ENCODE measurements at regions not wholly inside any gene's neighbourhood (a gene's known extent, or its start where the extent isn't known, plus 50 kb on each side); places are given as distances from the start of the nearest gene placed in this dataset.

DNA sequence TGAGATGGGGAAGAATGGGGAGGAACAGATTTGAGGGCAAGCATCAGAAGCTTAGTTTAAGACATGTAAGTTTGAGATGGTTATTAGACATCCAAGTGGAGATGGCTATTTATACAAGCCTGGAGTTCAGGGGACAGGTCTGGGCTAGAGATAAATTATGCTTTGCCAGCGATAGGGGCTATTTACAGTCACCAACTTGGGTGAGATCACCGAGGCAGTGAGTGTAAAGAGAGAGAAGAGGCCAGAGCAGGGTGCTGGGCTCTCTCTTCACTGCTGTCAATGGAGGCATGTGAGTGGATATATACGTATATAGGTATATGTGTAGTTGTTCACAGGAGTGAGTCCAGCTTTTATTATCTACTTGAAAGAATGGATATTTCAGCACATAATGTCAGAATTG lies 81.0 kb downstream of the QPCT start:
- no peak for DNase-seq (ENCODE audit: low read depth in 3 of 3)

DNA sequence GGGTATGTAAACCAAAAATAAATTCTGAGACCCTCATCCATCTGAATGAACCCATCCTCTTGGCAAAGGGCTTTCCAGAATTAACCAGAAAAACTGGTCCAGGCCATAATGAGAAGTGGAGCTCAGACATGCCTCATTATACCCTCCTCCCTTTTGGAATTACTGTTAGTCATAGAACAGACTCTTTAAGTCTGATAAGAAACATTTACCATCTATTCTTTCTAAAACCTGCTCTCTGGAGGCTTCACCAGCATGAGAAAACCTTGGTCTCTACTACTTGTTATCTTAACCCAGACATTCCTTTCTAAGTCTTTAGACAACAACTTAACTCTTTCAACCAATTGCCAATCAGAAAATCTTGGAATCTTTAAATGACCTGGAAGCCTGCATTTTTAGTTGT lies 82.8 kb downstream of the QPCT start:
- no peak for DNase-seq (ENCODE audit: low read depth in 3 of 3)

DNA sequence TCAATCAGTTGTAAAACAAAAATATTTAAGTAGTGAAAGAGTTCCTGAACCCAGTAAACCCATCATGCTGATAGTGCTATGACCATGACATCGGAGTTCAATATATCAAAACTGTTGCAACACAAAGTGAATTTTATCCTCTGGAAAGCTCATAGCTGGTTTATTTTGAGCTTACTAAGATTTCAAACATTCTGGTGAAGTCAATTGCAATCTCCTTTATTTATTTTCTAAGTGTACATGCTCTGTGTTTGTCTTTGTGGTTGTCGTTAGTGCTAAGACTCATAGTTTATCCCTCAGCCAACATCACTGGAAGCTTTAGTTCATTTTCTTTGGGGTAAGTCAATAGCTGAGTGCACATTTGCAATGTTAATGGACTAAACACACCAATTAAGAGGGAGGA lies 91.9 kb downstream of the QPCT start:
- no peak for DNase-seq (ENCODE audit: low read depth in 3 of 3)

DNA sequence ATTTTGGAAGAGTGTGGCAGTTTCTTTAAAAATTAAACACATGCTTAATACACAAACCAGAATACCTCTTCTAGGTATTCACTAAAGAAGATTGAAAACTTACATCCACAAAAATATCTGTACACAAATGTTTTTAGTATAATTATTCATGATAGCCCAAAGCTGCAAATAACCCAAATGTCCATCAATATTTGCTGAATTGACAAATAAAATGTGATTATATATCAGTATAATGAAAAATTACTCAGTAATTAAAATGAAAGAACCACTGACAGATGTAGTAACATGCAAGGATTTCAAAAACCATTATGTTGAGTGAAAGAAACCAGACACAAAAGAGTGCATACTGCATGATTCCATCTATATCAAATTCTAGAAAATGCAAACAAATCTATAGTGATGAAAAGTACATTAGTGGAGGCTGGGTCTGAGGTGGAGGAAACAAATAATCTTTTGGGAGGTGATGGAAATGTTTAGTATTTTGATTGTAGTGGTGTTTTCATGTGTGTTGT lies 94.8 kb downstream of the QPCT start:
- DNase-seq (ENCODE audit: low read depth in 3 of 3) = no peak

DNA sequence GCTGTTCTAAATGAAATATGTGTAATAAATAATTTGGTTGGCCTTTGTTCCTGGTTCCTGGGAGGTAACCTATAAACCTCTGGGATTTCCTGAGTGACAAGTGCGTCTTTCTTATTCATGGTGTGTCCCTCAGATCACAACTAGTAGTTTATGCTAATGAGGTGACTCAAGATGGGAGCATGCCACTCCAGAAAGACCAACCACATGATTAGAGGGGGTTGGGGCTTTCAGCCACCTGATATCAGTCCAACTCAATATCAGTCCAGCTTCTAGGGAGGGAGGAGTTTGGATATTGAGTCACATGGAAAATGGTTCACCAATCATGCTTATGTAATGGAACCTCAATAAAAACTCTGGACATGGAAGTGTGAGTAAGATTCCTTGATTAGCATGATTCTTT lies 96.6 kb downstream of the QPCT start:
- no peak for DNase-seq (ENCODE audit: low read depth in 3 of 3)

DNA sequence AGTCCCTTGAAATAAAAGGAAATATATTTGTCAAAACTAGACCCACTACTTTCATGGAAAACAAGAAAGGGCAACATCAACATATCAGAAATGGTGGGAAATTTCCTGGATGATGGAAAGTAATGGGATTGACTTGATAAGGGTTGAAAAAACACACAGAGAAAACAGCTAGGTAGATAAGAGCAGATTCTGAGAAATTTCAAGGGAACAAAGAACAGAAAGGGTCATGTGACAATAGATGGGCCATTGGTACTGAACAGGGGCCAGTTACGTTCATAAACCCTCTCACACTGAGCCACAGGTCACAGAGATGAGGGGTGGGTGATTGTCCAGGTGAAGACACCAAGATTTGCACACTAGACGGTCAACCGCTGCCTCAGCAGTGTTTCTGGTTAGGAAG lies 98.7 kb downstream of the QPCT start:
- no peak for DNase-seq (ENCODE audit: low read depth in 3 of 3)

DNA sequence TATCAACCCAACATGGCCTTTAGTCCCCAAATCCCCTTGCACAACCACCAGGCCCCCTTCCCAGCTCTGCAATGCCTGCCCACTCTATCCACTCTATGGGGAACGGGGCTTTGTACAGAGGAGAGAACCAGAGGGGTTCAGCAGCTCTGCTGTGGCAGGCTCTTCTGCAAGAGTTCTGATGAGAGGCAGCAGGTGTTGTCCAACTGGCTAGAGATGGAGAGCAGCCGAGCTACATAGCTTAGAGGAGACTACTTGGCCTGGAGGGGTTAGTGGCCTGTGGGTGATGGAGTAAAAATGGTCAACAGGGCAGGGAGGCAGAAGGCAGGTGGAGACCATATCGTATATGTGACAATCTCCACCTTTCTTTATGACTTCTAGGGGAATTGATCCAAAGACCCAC lies 103.0 kb downstream of the QPCT start:
- no peak for DNase-seq (ENCODE audit: low read depth in 3 of 3)

DNA sequence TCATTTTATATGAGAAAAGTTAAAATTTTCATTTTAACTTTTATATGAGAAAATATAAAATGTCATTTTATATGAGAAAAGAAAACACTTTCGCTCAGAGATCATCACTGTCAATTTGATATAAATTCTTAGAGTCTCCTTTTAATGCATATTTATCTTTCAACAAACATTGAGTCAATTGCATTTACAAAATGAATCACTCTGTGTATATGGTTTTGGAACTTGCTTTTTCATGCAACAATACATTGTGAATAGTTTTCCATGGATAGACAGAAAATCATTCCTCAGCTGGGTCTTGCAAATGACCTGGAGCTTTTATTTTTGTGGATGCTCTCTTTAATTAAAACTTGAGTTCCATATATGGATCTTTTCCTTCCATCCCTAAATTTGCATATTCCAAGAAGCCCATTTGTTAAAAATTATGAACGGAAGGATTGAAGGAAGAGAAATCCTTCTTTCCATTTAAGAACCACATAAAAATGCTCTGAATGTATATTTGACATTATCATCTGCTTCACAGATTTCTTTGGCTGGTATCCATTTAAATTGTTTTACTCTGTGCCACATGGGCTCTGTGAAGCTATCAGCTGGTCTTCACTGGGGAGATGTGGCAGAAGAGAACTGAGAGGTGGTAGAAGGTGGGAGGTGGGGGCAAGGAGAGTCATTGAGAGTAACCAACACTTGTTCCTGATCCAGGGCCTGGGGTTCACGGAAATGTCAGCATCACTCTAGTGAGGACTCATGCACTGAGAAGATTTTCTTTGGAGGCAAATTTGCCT lies 104.1 kb downstream of the QPCT start:
- DNase-seq (ENCODE audit: low read depth in 3 of 3) = no peak

DNA sequence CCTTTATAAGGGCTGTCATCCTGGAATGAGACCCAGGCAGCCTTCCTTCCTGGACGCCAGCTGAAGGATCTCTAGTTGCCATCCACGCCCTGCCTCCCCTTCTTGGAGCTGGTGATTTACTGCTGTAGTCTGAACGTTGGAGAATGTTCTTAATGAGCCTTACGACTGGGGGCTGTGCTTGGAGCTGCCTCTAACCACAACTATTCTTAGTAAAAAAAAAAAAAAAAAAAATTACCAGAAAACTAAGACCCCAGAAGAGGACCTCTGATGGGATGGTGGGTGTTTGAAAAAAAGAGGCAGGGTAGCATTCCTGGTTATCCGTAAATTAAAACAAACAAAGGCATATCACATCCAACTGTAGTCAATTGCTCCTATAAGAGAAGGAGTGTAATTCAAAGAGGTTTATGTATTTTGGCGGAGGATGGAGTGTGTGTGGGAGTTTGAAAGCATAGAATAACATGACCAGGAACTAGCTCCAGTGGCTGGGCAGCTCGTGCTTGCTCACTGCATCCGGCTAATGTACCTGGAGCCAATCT lies 105.4 kb downstream of the QPCT start:
- no peak for DNase-seq (ENCODE audit: low read depth in 3 of 3)

DNA sequence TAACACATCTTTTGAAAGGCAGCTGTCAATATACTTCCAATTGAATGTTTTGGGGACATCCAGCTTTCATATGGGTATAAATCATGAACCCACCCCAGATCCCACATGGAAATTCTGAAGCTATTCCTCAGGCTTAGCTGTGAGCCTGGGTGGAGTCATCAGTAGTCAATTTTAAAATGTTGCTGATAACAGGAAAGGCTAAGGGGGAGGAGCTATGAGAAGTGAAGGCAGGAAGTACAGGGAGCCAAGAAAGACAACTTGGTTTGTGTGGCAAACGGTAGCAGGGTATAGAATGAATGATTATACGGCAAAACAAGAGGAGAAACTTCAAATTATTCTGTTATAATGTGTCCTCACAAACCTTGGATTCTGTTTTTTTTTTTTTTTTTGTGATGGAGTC lies 108.6 kb downstream of the QPCT start:
- DNase-seq (ENCODE audit: low read depth in 3 of 3) = no peak

DNA sequence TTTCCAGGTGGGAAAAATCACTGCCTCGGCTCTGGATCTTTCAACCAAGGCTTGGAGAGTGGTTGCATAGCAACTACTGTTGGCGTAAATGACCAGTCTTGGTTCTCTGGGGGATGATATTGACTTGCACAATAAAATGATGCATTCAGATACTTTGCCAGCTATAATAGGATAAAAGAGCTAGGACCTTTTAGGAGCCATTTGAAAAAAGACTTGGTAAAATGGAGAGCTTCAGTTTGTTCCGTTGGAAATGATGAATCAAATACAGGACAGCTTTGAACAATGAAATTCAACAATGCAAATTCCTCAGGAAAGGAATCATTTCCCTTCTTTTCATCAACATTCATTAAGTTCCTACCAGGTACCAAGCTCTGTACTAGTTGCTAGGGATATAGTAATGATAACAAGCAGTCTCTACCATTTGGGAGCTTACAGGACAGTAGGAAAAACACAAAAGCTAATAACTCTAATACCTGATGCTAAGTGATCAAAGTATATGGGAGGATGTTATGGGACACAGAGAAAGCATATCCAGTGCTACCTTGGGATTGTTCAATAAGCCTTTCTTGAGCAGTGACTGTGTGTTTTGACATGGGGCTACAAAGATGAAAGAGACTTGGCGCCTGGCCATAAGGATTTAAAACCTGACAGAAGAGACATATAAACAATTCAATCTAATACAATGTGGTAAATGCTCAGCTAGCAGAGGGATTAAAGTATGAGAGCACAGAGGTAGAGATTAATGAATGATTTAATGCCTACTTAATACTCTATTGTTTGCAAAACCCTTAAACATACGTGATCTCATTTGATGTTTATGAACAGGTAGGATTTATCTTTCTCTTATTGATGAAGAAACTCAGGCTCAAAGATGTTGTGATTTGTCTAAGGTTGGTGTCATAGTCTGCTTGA lies 110.7 kb downstream of the QPCT start:
- DNase-seq (ENCODE audit: low read depth in 3 of 3) = no peak

DNA sequence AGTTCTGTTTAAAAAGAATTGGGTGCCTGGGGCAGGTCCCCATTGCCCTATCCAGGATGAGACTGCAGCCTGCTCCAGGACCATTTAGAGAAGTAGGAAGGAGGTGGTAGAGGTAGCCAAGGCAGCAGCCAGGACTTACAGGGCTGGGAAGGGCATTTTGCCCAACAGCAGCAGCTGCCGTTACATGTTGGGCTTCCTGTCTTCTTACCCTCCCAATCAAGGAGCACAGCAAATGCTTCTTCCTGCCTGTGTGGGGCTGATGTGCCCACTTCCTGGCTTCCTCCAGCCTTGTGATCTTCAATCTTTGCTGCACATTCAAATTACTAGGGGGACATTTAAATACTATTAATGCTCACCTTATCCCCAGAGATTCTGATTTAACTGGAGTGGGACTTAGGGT lies 112.0 kb downstream of the QPCT start:
- DNase-seq (ENCODE audit: low read depth in 3 of 3) = no peak

DNA sequence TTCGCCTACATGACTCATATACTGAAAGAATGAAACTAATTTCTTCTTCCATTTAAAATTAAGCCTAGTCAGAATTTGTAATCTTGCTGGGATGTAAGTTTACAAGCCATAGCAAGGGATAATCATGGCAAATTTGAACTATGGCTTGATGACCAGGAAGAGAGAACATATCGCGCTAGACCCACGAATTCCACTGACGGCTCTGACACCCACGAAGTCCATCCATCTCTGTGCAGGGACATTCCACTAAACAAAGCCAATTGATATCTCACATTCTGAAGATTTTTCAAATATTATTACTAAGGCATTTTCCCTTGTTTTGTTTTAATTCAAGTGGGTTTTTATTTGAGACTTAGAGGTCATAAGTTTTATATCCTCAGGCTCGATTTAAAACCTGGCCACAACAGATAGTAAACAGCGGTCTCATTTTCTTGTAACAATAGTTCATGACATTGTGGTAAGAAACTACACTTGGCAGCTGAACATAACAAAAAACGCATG lies 113.0 kb downstream of the QPCT start:
- no peak for DNase-seq (ENCODE audit: low read depth in 3 of 3)

DNA sequence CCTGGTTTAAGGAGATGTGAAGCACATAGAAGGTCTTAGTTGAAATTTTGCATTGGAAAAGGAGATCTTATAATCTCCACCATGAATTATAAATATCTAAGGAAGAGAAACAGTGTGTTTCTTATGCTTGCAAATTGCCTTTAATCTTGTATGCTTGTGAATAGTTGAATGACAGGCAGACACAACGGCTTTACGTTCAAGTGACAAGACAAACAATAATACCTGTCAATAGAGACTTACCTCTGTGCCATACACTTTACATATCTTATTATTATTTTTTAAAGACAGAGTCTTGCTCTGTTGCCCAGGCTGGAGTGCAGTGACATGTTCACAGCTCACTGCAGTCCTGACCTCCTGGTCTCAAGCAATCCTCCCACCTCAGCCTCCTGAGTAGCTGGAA lies 113.7 kb downstream of the QPCT start:
- DNase-seq (ENCODE audit: low read depth in 3 of 3) = no peak

DNA sequence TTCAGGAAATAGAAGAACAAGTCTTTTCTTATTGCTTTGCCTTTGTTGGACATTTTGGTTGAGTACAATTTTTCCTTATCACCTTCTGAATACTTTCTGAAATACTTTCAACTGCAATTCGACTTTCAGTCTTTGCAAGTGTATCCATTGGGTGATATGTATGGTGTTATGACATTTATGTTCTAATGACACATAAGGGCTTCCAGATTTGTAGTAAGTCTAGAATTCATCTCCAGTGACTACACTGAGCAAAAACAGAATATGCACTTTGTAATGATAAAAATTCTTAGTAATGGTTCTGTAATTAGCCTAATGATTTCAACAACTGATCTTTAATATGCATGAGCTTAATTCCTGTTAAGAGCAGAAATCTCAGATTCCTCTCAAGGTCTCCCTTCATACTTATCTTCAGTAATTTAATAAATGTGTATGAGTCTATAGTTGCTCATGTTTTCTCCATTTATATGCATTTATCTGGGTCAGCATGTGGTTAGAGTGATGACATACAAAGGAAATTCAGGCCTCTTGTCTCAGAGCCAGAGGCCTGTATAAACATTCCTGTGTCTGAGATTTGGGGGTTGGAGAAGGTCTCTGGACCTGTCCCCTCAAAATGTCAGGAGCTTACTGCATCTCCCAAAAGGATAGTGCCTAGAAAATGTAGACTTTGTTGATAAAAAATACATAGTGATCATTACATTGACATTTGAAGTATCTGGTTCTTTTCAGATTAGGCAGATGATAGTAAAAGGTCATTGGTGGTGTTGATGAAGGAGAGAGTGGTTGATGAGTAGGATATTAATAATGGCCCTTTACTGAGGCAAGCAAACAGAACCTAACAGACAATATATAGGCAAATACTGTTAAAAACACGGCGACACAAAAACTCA lies 114.9 kb downstream of the QPCT start:
- no peak for DNase-seq (ENCODE audit: low read depth in 3 of 3)

DNA sequence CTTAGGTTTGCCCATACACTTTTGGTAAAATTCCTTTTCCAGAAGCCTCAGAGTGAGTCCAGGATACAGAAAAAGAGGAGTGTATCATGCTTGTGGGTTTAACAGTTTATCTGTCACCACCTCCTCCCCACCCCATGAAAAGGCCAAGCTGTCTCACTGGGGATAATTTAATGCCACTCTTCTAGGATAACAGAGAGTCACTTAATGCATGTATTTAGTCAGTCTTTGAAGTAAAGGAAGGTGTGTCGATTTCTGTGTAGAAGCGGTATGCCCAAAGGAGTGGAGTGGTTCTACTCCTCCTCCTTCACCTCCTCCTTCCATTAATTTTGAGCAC lies 116.4 kb downstream of the QPCT start:
- DNase-seq (ENCODE audit: low read depth in 3 of 3) = no peak

DNA sequence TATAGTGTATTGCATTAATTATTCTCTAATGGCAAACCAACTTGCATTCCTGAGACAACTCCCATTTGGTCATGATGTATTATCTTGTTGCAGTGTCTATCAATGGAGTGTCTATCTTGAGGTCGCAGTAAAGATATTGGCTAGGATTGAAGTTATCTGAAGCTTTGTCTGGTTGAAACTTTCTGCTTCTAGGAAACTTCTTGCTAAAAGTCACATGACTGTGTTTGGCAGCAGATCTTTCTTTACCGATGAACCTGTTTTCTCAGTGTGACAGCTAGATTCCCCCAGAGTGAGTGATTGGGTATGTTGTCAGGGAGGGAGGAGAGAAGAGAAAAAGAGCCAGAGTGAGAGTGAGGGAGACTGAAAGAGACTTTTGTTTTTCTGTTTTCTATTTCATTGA lies 119.6 kb downstream of the QPCT start:
- DNase-seq (ENCODE audit: low read depth in 3 of 3) = no peak

DNA sequence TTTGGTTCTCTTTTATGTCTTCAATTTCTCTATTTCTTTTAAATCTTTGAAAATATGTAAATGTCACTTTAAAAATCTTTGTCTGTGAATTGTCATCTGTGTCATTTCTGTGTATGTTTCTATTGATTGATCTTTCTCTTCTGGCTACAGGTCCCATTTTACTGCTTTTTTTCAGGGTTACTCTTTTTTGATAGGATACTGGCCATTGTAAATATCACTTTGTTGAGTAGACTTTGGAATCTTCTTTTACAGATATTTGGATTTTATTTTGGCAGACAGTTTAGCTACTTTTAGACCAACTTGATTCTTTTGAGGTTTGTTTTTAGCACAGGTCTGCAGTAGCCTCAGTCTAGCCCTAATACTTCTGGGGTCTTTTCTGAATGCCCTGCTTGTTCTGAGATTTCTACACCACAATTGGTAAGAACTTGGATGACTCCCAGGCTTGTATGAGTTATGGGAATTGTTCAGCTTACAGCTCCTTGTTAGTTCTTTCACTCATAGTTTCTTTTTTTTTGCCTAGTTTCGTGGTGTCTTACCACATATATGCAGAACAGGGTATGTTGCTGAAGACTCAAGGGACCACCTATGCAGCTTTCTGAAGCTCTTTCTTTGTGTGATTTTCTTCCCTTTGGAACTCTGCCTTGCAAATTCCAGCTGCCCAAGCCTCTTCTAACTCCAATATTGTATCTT lies 122.2 kb downstream of the QPCT start:
- DNase-seq (ENCODE audit: low read depth in 3 of 3) = no peak

DNA sequence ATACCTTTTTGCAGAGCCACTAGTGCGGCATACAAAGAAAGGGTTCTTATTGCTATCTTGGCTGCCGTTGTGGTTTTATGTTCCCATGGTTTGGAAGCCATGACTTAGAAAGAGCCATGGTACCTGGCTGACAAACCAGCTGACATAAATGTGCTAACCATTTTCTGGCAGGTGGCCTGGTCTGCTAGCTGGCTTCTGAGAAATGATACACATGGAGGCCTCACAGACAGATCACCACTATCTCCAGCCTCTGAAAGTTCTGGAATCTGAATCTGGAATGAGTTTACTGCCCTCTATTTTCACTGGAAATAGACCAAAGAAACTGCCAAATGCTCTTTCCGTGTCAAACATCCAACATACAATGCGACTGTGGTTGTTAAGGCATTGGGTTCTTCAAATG lies 123.7 kb downstream of the QPCT start:
- DNase-seq (ENCODE audit: low read depth in 3 of 3) = no peak

DNA sequence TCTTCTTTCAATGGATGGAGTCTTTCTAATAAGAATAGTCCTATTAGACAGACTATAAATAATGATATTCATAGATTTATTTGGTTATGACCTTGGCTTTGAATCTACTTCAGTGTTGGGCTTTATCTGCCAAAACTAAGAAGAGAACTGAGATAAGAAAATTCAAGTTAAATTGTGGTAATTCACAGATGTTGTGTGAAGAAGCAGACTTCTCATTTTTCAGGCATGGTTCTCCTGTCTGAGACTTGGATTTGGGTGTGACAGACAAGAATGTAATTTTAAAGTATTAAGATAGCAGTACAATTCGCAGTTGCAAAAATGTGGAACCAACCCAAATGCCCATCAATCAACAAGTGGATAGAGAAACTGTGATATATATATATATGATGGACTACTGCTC lies 124.7 kb downstream of the QPCT start:
- DNase-seq (ENCODE audit: low read depth in 3 of 3) = no peak

DNA sequence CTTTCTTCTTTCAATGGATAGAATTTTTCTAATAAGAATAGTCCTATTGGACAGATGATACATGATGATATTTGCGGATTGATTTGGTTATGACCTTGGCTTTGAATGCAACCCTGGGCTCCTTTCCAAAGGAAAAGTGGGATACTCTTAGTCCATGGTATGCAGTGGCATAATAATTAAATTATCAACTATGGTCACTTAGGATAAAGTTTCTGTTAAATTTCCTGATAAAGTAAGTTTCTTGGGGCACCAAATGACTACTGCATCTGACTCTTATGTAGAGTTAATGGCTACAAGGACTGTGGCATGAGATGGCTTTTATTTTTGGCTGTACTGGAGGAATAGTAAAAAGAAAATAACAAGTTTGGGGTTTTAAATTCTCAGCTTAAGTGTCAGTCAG lies 126.7 kb downstream of the QPCT start:
- DNase-seq (ENCODE audit: low read depth in 3 of 3) = no peak
